Adrenal gland (tissue), 5 donors: ENCODE measurements at regions not wholly inside any gene's neighbourhood (a gene's known extent, or its start where the extent isn't known, plus 50 kb on each side); places are given as distances from the start of the nearest gene placed in this dataset.

Experiments used
- CTCF ChIP-seq, 6 experiments: fragments of 450-650 bp in 4 of 6; fragments of 200-600 bp in 2 of 6; sonication (generic) in 1 of 6; IDR thresholded peaks; 1 replicate in 5 of 6; 2 replicates in 1 of 6; pipeline versions ENCODE4 v1.5.1 to v1.8.0; 2016 to 2021; ENCODE audit warnings: antibody characterized with exemption in 6 of 6, mild to moderate bottlenecking in 2 of 6, moderate library complexity in 1 of 6
- POLR2A ChIP-seq, 2 donors: fragments of 450-650 bp; IDR thresholded peaks; one replicate each; pipeline ENCODE4 v1.6.1; 2017; ENCODE audit warnings: antibody characterized with exemption in 2 of 2, mild to moderate bottlenecking in 2 of 2, moderate library complexity in 1 of 2
- donor health status: DM: no; HTN: no; CAD: no.

- TF ChIP-seq CTCF (IDR thresholded peaks at IDR 0.05), result no peak
- TF ChIP-seq POLR2A (IDR thresholded peaks at IDR 0.05), result no peak
These were observed 110.3 kb upstream of the BTN3A2 start for GRCh38 chr6:26254724-26255123.
